Tibial nerve (tissue), 3 donors: ENCODE measurements at regions not wholly inside any gene's neighbourhood (a gene's known extent, or its start where the extent isn't known, plus 50 kb on each side); places are given as distances from the start of the nearest gene placed in this dataset.

Source experiments
- POLR2A ChIP-seq, 2 donors: fragments of 450-650 bp; IDR thresholded peaks; one replicate each; pipeline ENCODE4 v1.6.1; 2017; ENCODE audit warnings: antibody characterized with exemption in 2 of 2, mild to moderate bottlenecking in 2 of 2, moderate library complexity in 2 of 2
- TF ChIP-seq, protein P1 (sequence below), 5 experiments: fragments of 200-600 bp in 3 of 5; fragments of 450-650 bp in 2 of 5; sonication (generic) in 3 of 5; IDR thresholded peaks; one replicate each; pipeline ENCODE4 v1.5.1; 2016 to 2019; ENCODE audit warnings: antibody characterized with exemption in 5 of 5, mild to moderate bottlenecking in 3 of 5, moderate library complexity in 2 of 5

DNA sequence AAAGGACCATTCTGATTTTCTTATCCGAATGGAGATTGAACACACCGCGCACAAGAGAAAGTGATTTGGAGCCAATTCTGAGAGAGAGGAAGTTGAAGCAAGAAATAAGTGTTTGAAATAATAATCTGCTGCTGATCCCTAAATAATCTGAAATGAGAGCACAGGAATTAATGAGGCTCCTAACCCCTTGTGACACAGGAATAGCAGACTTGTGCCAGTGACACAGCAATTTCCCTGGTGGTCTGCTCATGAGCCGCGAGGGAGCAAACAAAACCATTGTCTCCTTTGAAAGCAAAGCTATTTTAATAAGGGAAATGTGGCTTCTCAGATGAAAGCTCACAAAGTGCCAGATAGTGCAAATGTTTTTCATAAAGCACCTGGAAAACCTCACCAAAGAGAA lies 936.1 kb upstream of the WWC1 start:
- TF ChIP-seq, protein P1, sequence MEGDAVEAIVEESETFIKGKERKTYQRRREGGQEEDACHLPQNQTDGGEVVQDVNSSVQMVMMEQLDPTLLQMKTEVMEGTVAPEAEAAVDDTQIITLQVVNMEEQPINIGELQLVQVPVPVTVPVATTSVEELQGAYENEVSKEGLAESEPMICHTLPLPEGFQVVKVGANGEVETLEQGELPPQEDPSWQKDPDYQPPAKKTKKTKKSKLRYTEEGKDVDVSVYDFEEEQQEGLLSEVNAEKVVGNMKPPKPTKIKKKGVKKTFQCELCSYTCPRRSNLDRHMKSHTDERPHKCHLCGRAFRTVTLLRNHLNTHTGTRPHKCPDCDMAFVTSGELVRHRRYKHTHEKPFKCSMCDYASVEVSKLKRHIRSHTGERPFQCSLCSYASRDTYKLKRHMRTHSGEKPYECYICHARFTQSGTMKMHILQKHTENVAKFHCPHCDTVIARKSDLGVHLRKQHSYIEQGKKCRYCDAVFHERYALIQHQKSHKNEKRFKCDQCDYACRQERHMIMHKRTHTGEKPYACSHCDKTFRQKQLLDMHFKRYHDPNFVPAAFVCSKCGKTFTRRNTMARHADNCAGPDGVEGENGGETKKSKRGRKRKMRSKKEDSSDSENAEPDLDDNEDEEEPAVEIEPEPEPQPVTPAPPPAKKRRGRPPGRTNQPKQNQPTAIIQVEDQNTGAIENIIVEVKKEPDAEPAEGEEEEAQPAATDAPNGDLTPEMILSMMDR (IDR thresholded peaks at IDR 0.05): no peak
- no peak for TF ChIP-seq POLR2A (IDR thresholded peaks at IDR 0.05)
